Liver (tissue), 7 donors: ENCODE measurements at regions not wholly inside any gene's neighbourhood (a gene's known extent, or its start where the extent isn't known, plus 50 kb on each side); places are given as distances from the start of the nearest gene placed in this dataset.

Source experiments
- DNase-seq: peaks from one replicate; pipeline ENCODE4 v3.0.0-alpha.2; 2017; ENCODE audit warnings: low spot score
- H3K27ac ChIP-seq, 2 donors: one replicate each; pipeline ENCODE4 v1.7.0; 2013; ENCODE audit warnings: inconsistent platforms in 2 of 2, low read length in 2 of 2, control low read depth in 1 of 2, low read depth in 1 of 2, mild to moderate bottlenecking in 1 of 2
- H3K27me3 ChIP-seq, 4 donors: one replicate each; pipeline versions ENCODE4 v1.6.1 to v1.7.0; 2013; ENCODE audit warnings: low read length in 3 of 4, inconsistent platforms in 1 of 4, mild to moderate bottlenecking in 1 of 4, moderate library complexity in 1 of 4; ENCODE audit not compliant: control insufficient read depth in 4 of 4, insufficient read depth in 4 of 4
- H3K36me3 ChIP-seq, 4 donors: one replicate each; pipeline versions ENCODE4 v1.6.1 to v1.7.0; 2013; ENCODE audit warnings: low read length in 3 of 4, mild to moderate bottlenecking in 3 of 4, low read depth in 1 of 4, moderate library complexity in 1 of 4; ENCODE audit not compliant: control insufficient read depth in 4 of 4, insufficient read depth in 3 of 4
- H3K4me1 ChIP-seq, 4 donors: one replicate each; pipeline versions ENCODE4 v1.6.1 to v1.7.0; 2013; ENCODE audit warnings: low read length in 3 of 4, mild to moderate bottlenecking in 3 of 4, moderate library complexity in 1 of 4; ENCODE audit not compliant: control insufficient read depth in 4 of 4, insufficient read depth in 4 of 4
- H3K4me3 ChIP-seq, 3 donors: one replicate each; pipeline versions ENCODE4 v1.6.1 to v1.7.0; 2013; ENCODE audit warnings: low read length in 3 of 3, control low read depth in 1 of 3, low read depth in 1 of 3, mild to moderate bottlenecking in 1 of 3
- H3K9ac ChIP-seq, 2 donors: one replicate each; pipeline ENCODE4 v1.7.0; 2013; ENCODE audit warnings: low read length in 2 of 2, mild to moderate bottlenecking in 2 of 2, moderate library complexity in 2 of 2, control low read depth in 1 of 2, low read depth in 1 of 2
- H3K9me3 ChIP-seq, 4 donors: one replicate each; pipeline versions ENCODE4 v1.6.1 to v1.7.0; 2013; ENCODE audit warnings: low read length in 3 of 4; ENCODE audit not compliant: control insufficient read depth in 4 of 4
- FOXA2 ChIP-seq: IDR thresholded peaks from 2 replicates; pipeline ENCODE4 v1.6.1; 2016; ENCODE audit warnings: antibody characterized with exemption
- GABPA ChIP-seq, 2 donors: IDR thresholded peaks in 1 of 2; conservative IDR thresholded peaks in 1 of 2; 2 replicates each; pipeline ENCODE4 v1.6.1; 2016; ENCODE audit warnings: antibody characterized with exemption in 2 of 2, mild to moderate bottlenecking in 1 of 2, moderate library complexity in 1 of 2
- HNF4A ChIP-seq, 2 donors: conservative IDR thresholded peaks; 2 replicates each; pipeline ENCODE4 v1.6.1; 2016; ENCODE audit warnings: antibody characterized with exemption in 2 of 2, mild to moderate bottlenecking in 2 of 2
- JUND ChIP-seq, 2 donors: IDR thresholded peaks; 2 replicates each; pipeline ENCODE4 v1.6.1; 2016; ENCODE audit warnings: antibody characterized with exemption in 2 of 2
- NR2F2 ChIP-seq: IDR thresholded peaks from 2 replicates; pipeline ENCODE4 v1.6.1; 2016; ENCODE audit warnings: antibody characterized with exemption
- RAD21 ChIP-seq, 2 donors: IDR thresholded peaks; 2 replicates each; pipeline ENCODE4 v1.6.1; 2016; ENCODE audit warnings: antibody characterized with exemption in 2 of 2, mild to moderate bottlenecking in 2 of 2
- REST ChIP-seq: IDR thresholded peaks from 2 replicates; pipeline ENCODE4 v1.6.1; 2016; ENCODE audit warnings: antibody characterized with exemption, mild to moderate bottlenecking
- RXRA ChIP-seq, 2 donors: IDR thresholded peaks; 2 replicates each; pipeline ENCODE4 v1.6.1; 2017 to 2018; ENCODE audit warnings: antibody characterized with exemption in 2 of 2, mild to moderate bottlenecking in 1 of 2
- TAF1 ChIP-seq: conservative IDR thresholded peaks from 2 replicates; pipeline ENCODE4 v1.6.1; 2016; ENCODE audit warnings: antibody characterized with exemption, mild to moderate bottlenecking
- WGBS: extraction: QIAGEN DNeasy Blood & Tissue Kit; methylation state at CpG from one replicate; pipeline ENCODE4 v1.1.7; 2013; 5-methylcytosine and 5-hydroxymethylcytosine counted together
- TF ChIP-seq, protein P1 (sequence below): IDR thresholded peaks from 2 replicates; pipeline ENCODE4 v1.6.1; 2016; ENCODE audit warnings: antibody characterized with exemption
- TF ChIP-seq, protein P2 (sequence below): IDR thresholded peaks from 2 replicates; pipeline ENCODE4 v1.6.1; 2016; ENCODE audit warnings: antibody characterized with exemption
- donor health status: healthy.
- donor health status: healthy.
- donor health status: healthy.
- donor health status: healthy.

- no peak for DNase-seq
- Histone ChIP-seq H3K36me3 (no peaks in the 10 kb centered on the region), H3K4me3 (no peak overlapping the region), H3K27me3 (no peaks in the 10 kb centered on the region), H3K9me3 (no peaks in the 10 kb centered on the region), H3K9ac (no peak overlapping the region), H3K27ac (no peak overlapping the region), H3K4me1 (no peaks in the 10 kb centered on the region)
- WGBS, result 87% methylated on average over 3 of the region's 3 CpGs
- TF ChIP-seq, protein P1, sequence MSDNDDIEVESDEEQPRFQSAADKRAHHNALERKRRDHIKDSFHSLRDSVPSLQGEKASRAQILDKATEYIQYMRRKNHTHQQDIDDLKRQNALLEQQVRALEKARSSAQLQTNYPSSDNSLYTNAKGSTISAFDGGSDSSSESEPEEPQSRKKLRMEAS, result no peak
- no peak for TF ChIP-seq GABPA (IDR thresholded peaks at IDR 0.05 in 1 of 2, conservative IDR thresholded peaks at IDR 0.05 in 1 of 2)
- TF ChIP-seq NR2F2, result no peak
- no peak for TF ChIP-seq REST
Measured at GRCh38 chr4:136748773-136749172, 783.5 kb downstream of the PCDH18 start.

- Histone ChIP-seq H3K4me3 (no peak overlapping the region), H3K36me3 (no peaks in the 10 kb centered on the region), H3K27me3 (no peaks in the 10 kb centered on the region), H3K4me1 (no peaks in the 10 kb centered on the region), H3K9me3 (no peaks in the 10 kb centered on the region), H3K9ac (no peak overlapping the region), H3K27ac (no peak overlapping the region)
- TF ChIP-seq, protein P2, sequence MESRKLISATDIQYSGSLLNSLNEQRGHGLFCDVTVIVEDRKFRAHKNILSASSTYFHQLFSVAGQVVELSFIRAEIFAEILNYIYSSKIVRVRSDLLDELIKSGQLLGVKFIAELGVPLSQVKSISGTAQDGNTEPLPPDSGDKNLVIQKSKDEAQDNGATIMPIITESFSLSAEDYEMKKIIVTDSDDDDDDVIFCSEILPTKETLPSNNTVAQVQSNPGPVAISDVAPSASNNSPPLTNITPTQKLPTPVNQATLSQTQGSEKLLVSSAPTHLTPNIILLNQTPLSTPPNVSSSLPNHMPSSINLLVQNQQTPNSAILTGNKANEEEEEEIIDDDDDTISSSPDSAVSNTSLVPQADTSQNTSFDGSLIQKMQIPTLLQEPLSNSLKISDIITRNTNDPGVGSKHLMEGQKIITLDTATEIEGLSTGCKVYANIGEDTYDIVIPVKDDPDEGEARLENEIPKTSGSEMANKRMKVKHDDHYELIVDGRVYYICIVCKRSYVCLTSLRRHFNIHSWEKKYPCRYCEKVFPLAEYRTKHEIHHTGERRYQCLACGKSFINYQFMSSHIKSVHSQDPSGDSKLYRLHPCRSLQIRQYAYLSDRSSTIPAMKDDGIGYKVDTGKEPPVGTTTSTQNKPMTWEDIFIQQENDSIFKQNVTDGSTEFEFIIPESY, result no peak
- no peak for TF ChIP-seq TAF1
- TF ChIP-seq GABPA (IDR thresholded peaks at IDR 0.05 in 1 of 2, conservative IDR thresholded peaks at IDR 0.05 in 1 of 2), result no peak
- TF ChIP-seq NR2F2, result no peak
- TF ChIP-seq REST, result no peak
- TF ChIP-seq FOXA2, result no peak
- no peak for TF ChIP-seq RXRA (IDR thresholded peaks at IDR 0.05)
- TF ChIP-seq RAD21 (IDR thresholded peaks at IDR 0.05), result no peak
- TF ChIP-seq HNF4A (conservative IDR thresholded peaks at IDR 0.05), result no peak
- TF ChIP-seq JUND (IDR thresholded peaks at IDR 0.05), result no peak
- TF ChIP-seq, protein P1, result no peak
- WGBS, result 81% methylated on average over 1 of the region's 1 CpG
- no peak for DNase-seq
Measured at GRCh38 chr4:136748165-136748564, 784.1 kb downstream of the PCDH18 start.
